ENCODE measurements at regions not wholly inside any gene's neighbourhood (a gene's known extent, or its start where the extent isn't known, plus 50 kb on each side); places are given as distances from the start of the nearest gene placed in this dataset.

DNA sequence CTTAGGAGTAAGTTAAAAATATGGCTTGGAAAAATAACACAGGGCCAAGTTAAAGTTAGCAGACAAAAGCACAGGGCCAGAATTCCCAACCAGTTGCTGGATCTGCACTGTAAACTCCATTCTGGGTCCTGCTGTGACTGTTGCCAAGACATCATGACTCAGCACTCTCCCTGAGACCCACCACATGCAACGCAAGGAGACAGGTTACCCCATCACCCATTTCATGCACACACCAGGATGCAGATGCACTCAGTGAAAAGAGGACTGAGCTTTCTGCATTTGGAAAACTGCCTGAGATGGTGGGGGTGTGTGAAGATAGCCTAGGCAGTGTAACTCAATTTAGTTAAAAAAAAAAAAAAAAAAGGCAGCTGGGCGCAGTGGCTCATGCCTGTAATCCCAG, 97.6 kb upstream of the ZNF438 start (continued):
- TF ChIP-seq EZH2phosphoT487 (IDR thresholded peaks at IDR 0.05; ENCODE audit: borderline replicate concordance) (no peak), TCF7L2 (IDR thresholded peaks at IDR 0.05; ENCODE audit: borderline replicate concordance, extremely low read depth, insufficient read depth, insufficient read length) (no peak), CEBPB (IDR thresholded peaks at IDR 0.05; ENCODE audit: low read depth) (no peak)

DNA sequence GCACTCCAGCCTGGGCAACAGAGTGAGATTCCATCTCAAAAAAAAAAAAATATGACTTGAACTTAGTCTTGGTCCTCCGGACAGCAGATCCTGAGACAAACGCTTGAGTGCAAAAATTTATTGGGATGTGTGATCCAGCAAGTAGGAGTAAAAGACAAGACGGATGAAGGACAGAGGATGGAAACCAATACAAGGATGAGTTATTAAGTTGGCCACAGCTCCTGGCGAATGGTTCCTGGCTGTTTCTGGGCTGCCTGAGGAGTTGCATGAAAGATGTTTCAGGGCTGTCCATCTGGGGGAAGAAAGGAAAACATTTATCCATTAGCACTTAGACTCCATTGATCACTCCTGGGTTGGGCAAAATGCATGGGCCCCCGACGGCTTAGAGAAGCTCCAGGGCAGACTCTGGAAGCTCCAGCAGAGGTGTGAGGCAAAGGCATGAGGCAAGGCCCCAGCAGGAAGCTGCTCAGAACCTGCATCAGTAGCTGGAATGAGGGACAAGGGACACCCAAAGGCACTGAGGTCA, 98.3 kb upstream of the ZNF438 start:
- CTCF ChIA-PET: interaction anchor here (1.3 kb wide), 1 partner anchor 9 kb away, joined by 4 read pairs; no protein-coding TSS in a partner anchor
- Histone ChIP-seq H3K9me2 (ENCODE audit: insufficient read depth) (no peaks in the 10 kb centered on the region), H2AFZ (ENCODE audit: low read depth, low read length, poor library complexity, severe bottlenecking) (no peak overlapping the region), H3K27me3 (ENCODE audit: insufficient read depth, low read length) (no peaks in the 10 kb centered on the region), H3K9me3 (ENCODE audit: control insufficient read depth in 1 of 2, insufficient read depth in 1 of 2, low read depth in 1 of 2, low read length in 2 of 2) (no peaks in the 10 kb centered on the region), H3K4me3 (replicated peaks in 1 of 2; ENCODE audit: low read depth in 1 of 2, low read length in 2 of 2) (no peak overlapping the region), H3K79me2 (ENCODE audit: insufficient read depth, low read length) (no peaks in the 10 kb centered on the region), H4K20me1 (ENCODE audit: insufficient read depth) (no peaks in the 10 kb centered on the region), H3K4me2 (ENCODE audit: low read length) (no peak overlapping the region), H3K36me3 (ENCODE audit: control insufficient read depth in 1 of 2, insufficient read depth in 2 of 2, low read length in 2 of 2) (no peaks in the 10 kb centered on the region), H3K9ac (ENCODE audit: low read length) (no peak overlapping the region), H3K4me1 (ENCODE audit: control insufficient read depth in 1 of 2, insufficient read depth in 2 of 2, low read length in 2 of 2) (peaks cover 13 to 20% of the 10 kb centered on the region in 2 experiments; a peak in 3 of 4 replicates), H3K27ac (ENCODE audit: low read depth, low read length) (no peak overlapping the region)
- TF ChIP-seq, protein P1, sequence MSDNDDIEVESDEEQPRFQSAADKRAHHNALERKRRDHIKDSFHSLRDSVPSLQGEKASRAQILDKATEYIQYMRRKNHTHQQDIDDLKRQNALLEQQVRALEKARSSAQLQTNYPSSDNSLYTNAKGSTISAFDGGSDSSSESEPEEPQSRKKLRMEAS (IDR thresholded peaks at IDR 0.05): no peak
- DNase-seq (ENCODE audit: low read depth, low spot score) (no peak), ATAC-seq (no peak)
- RAD21 ChIA-PET (ENCODE audit: low non-redundant PET in 1 of 2, low total read pairs in 2 of 2, uncharacterized antibody in 2 of 2, unreplicated experiment in 2 of 2): no interaction called here
- POLR2A ChIA-PET: no interaction called here
- BruUV-seq (replicated peaks): no TSS peak
- intact Hi-C loops (cut with micrococcal nuclease): no loop called here

DNA sequence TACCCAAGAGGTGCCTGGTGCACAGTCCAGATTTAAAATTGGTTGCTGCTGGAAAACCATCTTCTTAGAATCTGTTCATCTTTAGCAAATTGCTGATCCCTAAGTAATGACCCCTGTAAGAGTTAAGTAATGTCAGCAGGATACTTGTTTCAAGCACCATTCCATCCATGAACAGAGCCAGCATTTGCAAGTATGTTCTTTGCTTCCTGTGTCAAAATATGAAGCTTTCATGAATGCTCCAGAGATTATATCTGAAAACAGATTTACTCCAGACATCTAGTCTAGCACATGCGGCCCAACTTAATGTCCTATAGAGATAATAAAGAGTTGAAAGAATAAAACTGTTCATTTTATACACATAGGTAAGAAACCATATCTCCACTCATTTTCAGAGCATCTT, 98.7 kb upstream of the ZNF438 start:
- no peaks in the 10 kb centered on the region for H3K9me2 ChIP-seq (ENCODE audit: insufficient read depth)
- no peak overlapping the region for H3K4me2 ChIP-seq (ENCODE audit: low read length)
- DNase-seq (ENCODE audit: low read depth, low spot score) (no peak), ATAC-seq (no peak)
- BruUV-seq (replicated peaks): no TSS peak
- ChIA-PET POLR2A (no interaction called here), CTCF (interaction anchor here (1.3 kb wide), 1 partner anchor 9 kb away, joined by 4 read pairs; no protein-coding TSS in a partner anchor), RAD21 (ENCODE audit: low non-redundant PET in 1 of 2, low total read pairs in 2 of 2, uncharacterized antibody in 2 of 2, unreplicated experiment in 2 of 2) (no interaction called here)
- H3K36me3 ChIP-seq (ENCODE audit: control insufficient read depth in 1 of 2, insufficient read depth in 2 of 2, low read length in 2 of 2): no peaks in the 10 kb centered on the region
- no peak overlapping the region for H2AFZ ChIP-seq (ENCODE audit: low read depth, low read length, poor library complexity, severe bottlenecking)
- peaks cover 13 to 20% of the 10 kb centered on the region in 2 experiments; a peak in 3 of 4 replicates for H3K4me1 ChIP-seq (ENCODE audit: control insufficient read depth in 1 of 2, insufficient read depth in 2 of 2, low read length in 2 of 2)
- no peak overlapping the region for H3K9ac ChIP-seq (ENCODE audit: low read length)
- no peak overlapping the region for H3K27ac ChIP-seq (ENCODE audit: low read depth, low read length)
- no peaks in the 10 kb centered on the region for H4K20me1 ChIP-seq (ENCODE audit: insufficient read depth)
- no peaks in the 10 kb centered on the region for H3K27me3 ChIP-seq (ENCODE audit: insufficient read depth, low read length)
- H3K4me3 ChIP-seq (replicated peaks in 1 of 2; ENCODE audit: low read depth in 1 of 2, low read length in 2 of 2): no peak overlapping the region
- H3K79me2 ChIP-seq (ENCODE audit: insufficient read depth, low read length): no peaks in the 10 kb centered on the region
- intact Hi-C loops (cut with micrococcal nuclease): no loop called here
- H3K9me3 ChIP-seq (ENCODE audit: control insufficient read depth in 1 of 2, insufficient read depth in 1 of 2, low read depth in 1 of 2, low read length in 2 of 2): no peaks in the 10 kb centered on the region
- no peak for TF ChIP-seq TCF7L2 (IDR thresholded peaks at IDR 0.05; ENCODE audit: borderline replicate concordance, extremely low read depth, insufficient read depth, insufficient read length)
- TF ChIP-seq, protein P2, sequence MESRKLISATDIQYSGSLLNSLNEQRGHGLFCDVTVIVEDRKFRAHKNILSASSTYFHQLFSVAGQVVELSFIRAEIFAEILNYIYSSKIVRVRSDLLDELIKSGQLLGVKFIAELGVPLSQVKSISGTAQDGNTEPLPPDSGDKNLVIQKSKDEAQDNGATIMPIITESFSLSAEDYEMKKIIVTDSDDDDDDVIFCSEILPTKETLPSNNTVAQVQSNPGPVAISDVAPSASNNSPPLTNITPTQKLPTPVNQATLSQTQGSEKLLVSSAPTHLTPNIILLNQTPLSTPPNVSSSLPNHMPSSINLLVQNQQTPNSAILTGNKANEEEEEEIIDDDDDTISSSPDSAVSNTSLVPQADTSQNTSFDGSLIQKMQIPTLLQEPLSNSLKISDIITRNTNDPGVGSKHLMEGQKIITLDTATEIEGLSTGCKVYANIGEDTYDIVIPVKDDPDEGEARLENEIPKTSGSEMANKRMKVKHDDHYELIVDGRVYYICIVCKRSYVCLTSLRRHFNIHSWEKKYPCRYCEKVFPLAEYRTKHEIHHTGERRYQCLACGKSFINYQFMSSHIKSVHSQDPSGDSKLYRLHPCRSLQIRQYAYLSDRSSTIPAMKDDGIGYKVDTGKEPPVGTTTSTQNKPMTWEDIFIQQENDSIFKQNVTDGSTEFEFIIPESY (IDR thresholded peaks at IDR 0.05; ENCODE audit: extremely low read depth, insufficient replicate concordance, low read length): no peak
- TF ChIP-seq, protein P3, sequence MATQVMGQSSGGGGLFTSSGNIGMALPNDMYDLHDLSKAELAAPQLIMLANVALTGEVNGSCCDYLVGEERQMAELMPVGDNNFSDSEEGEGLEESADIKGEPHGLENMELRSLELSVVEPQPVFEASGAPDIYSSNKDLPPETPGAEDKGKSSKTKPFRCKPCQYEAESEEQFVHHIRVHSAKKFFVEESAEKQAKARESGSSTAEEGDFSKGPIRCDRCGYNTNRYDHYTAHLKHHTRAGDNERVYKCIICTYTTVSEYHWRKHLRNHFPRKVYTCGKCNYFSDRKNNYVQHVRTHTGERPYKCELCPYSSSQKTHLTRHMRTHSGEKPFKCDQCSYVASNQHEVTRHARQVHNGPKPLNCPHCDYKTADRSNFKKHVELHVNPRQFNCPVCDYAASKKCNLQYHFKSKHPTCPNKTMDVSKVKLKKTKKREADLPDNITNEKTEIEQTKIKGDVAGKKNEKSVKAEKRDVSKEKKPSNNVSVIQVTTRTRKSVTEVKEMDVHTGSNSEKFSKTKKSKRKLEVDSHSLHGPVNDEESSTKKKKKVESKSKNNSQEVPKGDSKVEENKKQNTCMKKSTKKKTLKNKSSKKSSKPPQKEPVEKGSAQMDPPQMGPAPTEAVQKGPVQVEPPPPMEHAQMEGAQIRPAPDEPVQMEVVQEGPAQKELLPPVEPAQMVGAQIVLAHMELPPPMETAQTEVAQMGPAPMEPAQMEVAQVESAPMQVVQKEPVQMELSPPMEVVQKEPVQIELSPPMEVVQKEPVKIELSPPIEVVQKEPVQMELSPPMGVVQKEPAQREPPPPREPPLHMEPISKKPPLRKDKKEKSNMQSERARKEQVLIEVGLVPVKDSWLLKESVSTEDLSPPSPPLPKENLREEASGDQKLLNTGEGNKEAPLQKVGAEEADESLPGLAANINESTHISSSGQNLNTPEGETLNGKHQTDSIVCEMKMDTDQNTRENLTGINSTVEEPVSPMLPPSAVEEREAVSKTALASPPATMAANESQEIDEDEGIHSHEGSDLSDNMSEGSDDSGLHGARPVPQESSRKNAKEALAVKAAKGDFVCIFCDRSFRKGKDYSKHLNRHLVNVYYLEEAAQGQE (IDR thresholded peaks at IDR 0.05; ENCODE audit: low read depth): no peak
- TF ChIP-seq EZH2phosphoT487 (IDR thresholded peaks at IDR 0.05; ENCODE audit: borderline replicate concordance): no peak
- TF ChIP-seq SP1 (IDR thresholded peaks at IDR 0.05; ENCODE audit: low read depth): no peak
- TF ChIP-seq, protein P4, sequence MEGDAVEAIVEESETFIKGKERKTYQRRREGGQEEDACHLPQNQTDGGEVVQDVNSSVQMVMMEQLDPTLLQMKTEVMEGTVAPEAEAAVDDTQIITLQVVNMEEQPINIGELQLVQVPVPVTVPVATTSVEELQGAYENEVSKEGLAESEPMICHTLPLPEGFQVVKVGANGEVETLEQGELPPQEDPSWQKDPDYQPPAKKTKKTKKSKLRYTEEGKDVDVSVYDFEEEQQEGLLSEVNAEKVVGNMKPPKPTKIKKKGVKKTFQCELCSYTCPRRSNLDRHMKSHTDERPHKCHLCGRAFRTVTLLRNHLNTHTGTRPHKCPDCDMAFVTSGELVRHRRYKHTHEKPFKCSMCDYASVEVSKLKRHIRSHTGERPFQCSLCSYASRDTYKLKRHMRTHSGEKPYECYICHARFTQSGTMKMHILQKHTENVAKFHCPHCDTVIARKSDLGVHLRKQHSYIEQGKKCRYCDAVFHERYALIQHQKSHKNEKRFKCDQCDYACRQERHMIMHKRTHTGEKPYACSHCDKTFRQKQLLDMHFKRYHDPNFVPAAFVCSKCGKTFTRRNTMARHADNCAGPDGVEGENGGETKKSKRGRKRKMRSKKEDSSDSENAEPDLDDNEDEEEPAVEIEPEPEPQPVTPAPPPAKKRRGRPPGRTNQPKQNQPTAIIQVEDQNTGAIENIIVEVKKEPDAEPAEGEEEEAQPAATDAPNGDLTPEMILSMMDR (IDR thresholded peaks at IDR 0.05 in 2 of 3, conservative IDR thresholded peaks at IDR 0.05 in 1 of 3; ENCODE audit: borderline replicate concordance in 1 of 3, insufficient read depth in 1 of 3, low read depth in 2 of 3, low read length in 2 of 3): no peak
